WTC11 (cell line): ENCODE measurements at regions not wholly inside any gene's neighbourhood (a gene's known extent, or its start where the extent isn't known, plus 50 kb on each side); places are given as distances from the start of the nearest gene placed in this dataset.

Experiments used
- ATF3 ChIP-seq: sonication (generic); formaldehyde crosslinking; conservative IDR thresholded peaks from 2 replicates; pipeline ENCODE4 v1.8.1; 2022; ENCODE audit warnings: mild to moderate bottlenecking, missing genetic modification reagents
- CBFB ChIP-seq: sonication (generic); formaldehyde crosslinking; IDR thresholded peaks from 2 replicates; pipeline ENCODE4 v1.8.1; 2022; ENCODE audit warnings: mild to moderate bottlenecking, low read depth, missing genetic modification reagents
- CTCF ChIP-seq: fragments of 200-600 bp; IDR thresholded peaks from 2 replicates; pipeline ENCODE4 v1.8.0; 2022; ENCODE audit warnings: antibody characterized with exemption
- MAX ChIP-seq: sonication (generic); formaldehyde crosslinking; IDR thresholded peaks from 2 replicates; pipeline ENCODE4 v1.8.0; 2022; ENCODE audit warnings: mild to moderate bottlenecking, missing genetic modification reagents
- TCF7 ChIP-seq: sonication (generic); formaldehyde crosslinking; IDR thresholded peaks from 2 replicates; pipeline ENCODE4 v1.8.0; 2022; ENCODE audit warnings: mild to moderate bottlenecking, low read depth, missing genetic modification reagents, moderate library complexity
- ZNF512 ChIP-seq: sonication (generic); formaldehyde crosslinking; IDR thresholded peaks from 2 replicates; pipeline ENCODE4 v1.8.1; 2022; ENCODE audit warnings: missing genetic modification reagents, borderline replicate concordance

- TF ChIP-seq ATF3 (CRISPR knock-in tag) (no peak), TCF7 (no peak), CTCF (no peak), CBFB (CRISPR knock-in tag) (no peak), ZNF512 (CRISPR knock-in tag) (no peak), MAX (CRISPR knock-in tag) (no peak)
Observed at GRCh38 chr1:234907940-234908405, 220.7 kb downstream of the TOMM20 start.
